ENCODE measurements at regions not wholly inside any gene's neighbourhood (a gene's known extent, or its start where the extent isn't known, plus 50 kb on each side); places are given as distances from the start of the nearest gene placed in this dataset.

- Histone ChIP-seq H2AFZ (ENCODE audit: low read length) (no peak overlapping the region), H3K9me2 (replicated peaks; ENCODE audit: low read depth, low read length) (no peaks in the 10 kb centered on the region), H3K9me3 (ENCODE audit: insufficient read depth, low read depth, low read length) (peaks cover 15% of the 10 kb centered on the region; the same call in 1 of the 2 replicates), H3K79me2 (ENCODE audit: insufficient read depth, low read length) (no peaks in the 10 kb centered on the region), H4K20me1 (ENCODE audit: insufficient read depth, low read length, poor library complexity, severe bottlenecking) (no peaks in the 10 kb centered on the region), H3F3A (ENCODE audit: low read depth) (no peaks in the 10 kb centered on the region), H3K4me3 (ENCODE audit: low read length, poor library complexity, severe bottlenecking) (no peak overlapping the region), H3K4me1 (ENCODE audit: insufficient read depth, low read length, poor library complexity, severe bottlenecking) (no peaks in the 10 kb centered on the region), H3K9ac (ENCODE audit: low read depth, low read length, poor library complexity, severe bottlenecking) (no peak overlapping the region), H3K4me2 (ENCODE audit: low read depth, low read length, poor library complexity, severe bottlenecking) (no peak overlapping the region), H3K36me3 (ENCODE audit: insufficient read depth, low read length) (no peaks in the 10 kb centered on the region), H3K27me3 (ENCODE audit: insufficient read depth, low read length, poor library complexity, severe bottlenecking) (no peaks in the 10 kb centered on the region)
- TF ChIP-seq EZH2phosphoT487 (IDR thresholded peaks at IDR 0.05; ENCODE audit: borderline replicate concordance) = no peak
- TF ChIP-seq CTCF (conservative IDR thresholded peaks at IDR 0.05; ENCODE audit: low read length) = no peak
Observed at GRCh38 chr11:134882141-134882540, 470.1 kb upstream of the B3GAT1 start.

- H3K36me3 ChIP-seq (ENCODE audit: insufficient read depth, low read length) = no peaks in the 10 kb centered on the region
- H3K4me2 ChIP-seq (ENCODE audit: low read depth, low read length, poor library complexity, severe bottlenecking) = no peak overlapping the region
- no peak overlapping the region for H2AFZ ChIP-seq (ENCODE audit: low read length)
- H3K4me3 ChIP-seq (ENCODE audit: low read length, poor library complexity, severe bottlenecking) = no peak overlapping the region
- TF ChIP-seq EZH2phosphoT487 (IDR thresholded peaks at IDR 0.05; ENCODE audit: borderline replicate concordance) (no peak), CTCF (conservative IDR thresholded peaks at IDR 0.05; ENCODE audit: low read length) (no peak)
- no peaks in the 10 kb centered on the region for H3K4me1 ChIP-seq (ENCODE audit: insufficient read depth, low read length, poor library complexity, severe bottlenecking)
- no peaks in the 10 kb centered on the region for H4K20me1 ChIP-seq (ENCODE audit: insufficient read depth, low read length, poor library complexity, severe bottlenecking)
- H3K9me3 ChIP-seq (ENCODE audit: insufficient read depth, low read depth, low read length) = peaks cover 13% of the 10 kb centered on the region; the same call in 1 of the 2 replicates
- no peak overlapping the region for H3K9ac ChIP-seq (ENCODE audit: low read depth, low read length, poor library complexity, severe bottlenecking)
- no peaks in the 10 kb centered on the region for H3K27me3 ChIP-seq (ENCODE audit: insufficient read depth, low read length, poor library complexity, severe bottlenecking)
- no peaks in the 10 kb centered on the region for H3F3A ChIP-seq (ENCODE audit: low read depth)
- no peaks in the 10 kb centered on the region for H3K9me2 ChIP-seq (replicated peaks; ENCODE audit: low read depth, low read length)
- no peaks in the 10 kb centered on the region for H3K79me2 ChIP-seq (ENCODE audit: insufficient read depth, low read length)
Observed at GRCh38 chr11:134880788-134881187, 468.7 kb upstream of the B3GAT1 start.

- peaks cover 13% of the 10 kb centered on the region; the same call in 1 of the 2 replicates for H3K9me3 ChIP-seq (ENCODE audit: insufficient read depth, low read depth, low read length)
- no peak overlapping the region for H3K9ac ChIP-seq (ENCODE audit: low read depth, low read length, poor library complexity, severe bottlenecking)
- TF ChIP-seq EZH2phosphoT487 (IDR thresholded peaks at IDR 0.05; ENCODE audit: borderline replicate concordance) = no peak
- H4K20me1 ChIP-seq (ENCODE audit: insufficient read depth, low read length, poor library complexity, severe bottlenecking) = no peaks in the 10 kb centered on the region
- H3K79me2 ChIP-seq (ENCODE audit: insufficient read depth, low read length) = no peaks in the 10 kb centered on the region
- H3K27me3 ChIP-seq (ENCODE audit: insufficient read depth, low read length, poor library complexity, severe bottlenecking) = no peaks in the 10 kb centered on the region
- no peak overlapping the region for H2AFZ ChIP-seq (ENCODE audit: low read length)
- H3K36me3 ChIP-seq (ENCODE audit: insufficient read depth, low read length) = no peaks in the 10 kb centered on the region
- no peak overlapping the region for H3K4me3 ChIP-seq (ENCODE audit: low read length, poor library complexity, severe bottlenecking)
- H3F3A ChIP-seq (ENCODE audit: low read depth) = no peaks in the 10 kb centered on the region
- H3K9me2 ChIP-seq (replicated peaks; ENCODE audit: low read depth, low read length) = no peaks in the 10 kb centered on the region
- no peaks in the 10 kb centered on the region for H3K4me1 ChIP-seq (ENCODE audit: insufficient read depth, low read length, poor library complexity, severe bottlenecking)
- no peak overlapping the region for H3K4me2 ChIP-seq (ENCODE audit: low read depth, low read length, poor library complexity, severe bottlenecking)
Observed at GRCh38 chr11:134879931-134880330, 467.9 kb upstream of the B3GAT1 start.

- H3K36me3 ChIP-seq (ENCODE audit: insufficient read depth, low read length) = no peaks in the 10 kb centered on the region
- no peaks in the 10 kb centered on the region for H3F3A ChIP-seq (ENCODE audit: low read depth)
- no peak overlapping the region for H3K4me2 ChIP-seq (ENCODE audit: low read depth, low read length, poor library complexity, severe bottlenecking)
- no peaks in the 10 kb centered on the region for H3K27me3 ChIP-seq (ENCODE audit: insufficient read depth, low read length, poor library complexity, severe bottlenecking)
- H3K9me3 ChIP-seq (ENCODE audit: insufficient read depth, low read depth, low read length) = peaks cover 13% of the 10 kb centered on the region; the same call in 1 of the 2 replicates
- H3K4me1 ChIP-seq (ENCODE audit: insufficient read depth, low read length, poor library complexity, severe bottlenecking) = no peaks in the 10 kb centered on the region
- H3K9ac ChIP-seq (ENCODE audit: low read depth, low read length, poor library complexity, severe bottlenecking) = no peak overlapping the region
- no peaks in the 10 kb centered on the region for H4K20me1 ChIP-seq (ENCODE audit: insufficient read depth, low read length, poor library complexity, severe bottlenecking)
- H3K79me2 ChIP-seq (ENCODE audit: insufficient read depth, low read length) = no peaks in the 10 kb centered on the region
- H3K4me3 ChIP-seq (ENCODE audit: low read length, poor library complexity, severe bottlenecking) = no peak overlapping the region
- H2AFZ ChIP-seq (ENCODE audit: low read length) = no peak overlapping the region
- TF ChIP-seq EZH2phosphoT487 (IDR thresholded peaks at IDR 0.05; ENCODE audit: borderline replicate concordance) (no peak), CTCF (conservative IDR thresholded peaks at IDR 0.05; ENCODE audit: low read length) (no peak)
- no peaks in the 10 kb centered on the region for H3K9me2 ChIP-seq (replicated peaks; ENCODE audit: low read depth, low read length)
Observed at GRCh38 chr11:134879341-134879740, 467.3 kb upstream of the B3GAT1 start.

All from Loucy (cell line).